A673 (cell line): ENCODE measurements at regions not wholly inside any gene's neighbourhood (a gene's known extent, or its start where the extent isn't known, plus 50 kb on each side); places are given as distances from the start of the nearest gene placed in this dataset.
"Not testable (repeated sequence)": the region's sequence is repeated elsewhere in the genome, so short reads cannot be mapped to it uniquely, and the experiment has no call there.

ENCODE experiments used
- CTCF ChIP-seq: fragments of 300-800, 200-600 bp; sonication (generic); conservative IDR thresholded peaks from 2 replicates; pipeline ENCODE4 v1.5.1; 2017; ENCODE audit warnings: low read depth, mild to moderate bottlenecking, antibody characterized with exemption, low read length, moderate library complexity, mixed read lengths
- EZH2 ChIP-seq: fragments of 200-600 bp; sonication (generic); IDR thresholded peaks from 2 replicates; pipeline ENCODE4 v1.6.1; 2017; ENCODE audit warnings: borderline replicate concordance, low read depth, mild to moderate bottlenecking, mixed read lengths, antibody characterized with exemption, low read length; ENCODE audit not compliant: poor library complexity, severe bottlenecking

- TF ChIP-seq CTCF, EZH2: not testable (repeated sequence)
Observed at GRCh38 chr3:195983880-195984279, 75.5 kb upstream of the TNK2 start.
